ENCODE measurements at regions not wholly inside any gene's neighbourhood (a gene's known extent, or its start where the extent isn't known, plus 50 kb on each side); places are given as distances from the start of the nearest gene placed in this dataset.

GRCh38 chr12:87365423-87365822, 663.8 kb downstream of the C12orf50 start:
- Histone ChIP-seq H3K27ac (ENCODE audit: low read depth in 1 of 2, low read length in 2 of 2) (no peak overlapping the region), H3K9me3 (ENCODE audit: control insufficient read depth in 1 of 2, insufficient read depth in 1 of 2, low read length in 2 of 2) (peaks cover 0 to 14% of the 10 kb centered on the region in 2 experiments), H3K4me1 (ENCODE audit: insufficient read depth, low read length) (no peaks in the 10 kb centered on the region), H3K4me3 (ENCODE audit: low read length) (no peak overlapping the region), H3K27me3 (ENCODE audit: control insufficient read depth in 1 of 2, insufficient read depth in 2 of 2, low read length in 2 of 2) (no peaks in the 10 kb centered on the region), H3K36me3 (ENCODE audit: insufficient read depth, low read length) (no peaks in the 10 kb centered on the region)
- H3K27me3 Mint-ChIP-seq, result no peaks in the 10 kb centered on the region
- ATAC-seq (ENCODE audit: poor library complexity) (no peak), DNase-seq (no peak)
- TF ChIP-seq CTCF (IDR thresholded peaks at IDR 0.05), result no peak
- no peak overlapping the region for H3K4me3 Mint-ChIP-seq
- no peaks in the 10 kb centered on the region for H3K36me3 Mint-ChIP-seq (ENCODE audit: low read depth)
- no peaks in the 10 kb centered on the region for H3K4me1 Mint-ChIP-seq (ENCODE audit: low read depth)
- intact Hi-C loops (cut with DNase I, micrococcal nuclease), result no loop called here
- POLR2A ChIA-PET, result no interaction called here
- H3K9me3 Mint-ChIP-seq, result peaks cover 18% of the 10 kb centered on the region
- no peak overlapping the region for H3K27ac Mint-ChIP-seq
- CTCF ChIA-PET, result no interaction called here

- Histone ChIP-seq H3K27me3 (ENCODE audit: control insufficient read depth in 1 of 2, insufficient read depth in 2 of 2, low read length in 2 of 2) (no peaks in the 10 kb centered on the region), H3K27ac (ENCODE audit: low read depth in 1 of 2, low read length in 2 of 2) (no peak overlapping the region), H3K4me1 (ENCODE audit: insufficient read depth, low read length) (no peaks in the 10 kb centered on the region), H3K9me3 (ENCODE audit: control insufficient read depth in 1 of 2, insufficient read depth in 1 of 2, low read length in 2 of 2) (peaks cover 0 to 14% of the 10 kb centered on the region in 2 experiments), H3K4me3 (ENCODE audit: low read length) (no peak overlapping the region), H3K36me3 (ENCODE audit: insufficient read depth, low read length) (no peaks in the 10 kb centered on the region)
- no peak for ATAC-seq (ENCODE audit: poor library complexity)
- CTCF ChIA-PET, result no interaction called here
- no peak overlapping the region for H3K4me3 Mint-ChIP-seq
- H3K36me3 Mint-ChIP-seq (ENCODE audit: low read depth), result no peaks in the 10 kb centered on the region
- no peak for TF ChIP-seq CTCF (IDR thresholded peaks at IDR 0.05)
- peaks cover 12% of the 10 kb centered on the region for H3K9me3 Mint-ChIP-seq
- H3K27me3 Mint-ChIP-seq, result no peaks in the 10 kb centered on the region
- H3K4me1 Mint-ChIP-seq (ENCODE audit: low read depth), result no peaks in the 10 kb centered on the region
- POLR2A ChIA-PET, result no interaction called here
- no peak for DNase-seq
- intact Hi-C loops (cut with DNase I, micrococcal nuclease), result no loop called here
- H3K27ac Mint-ChIP-seq, result no peak overlapping the region
These were observed 665.6 kb downstream of the C12orf50 start for GRCh38 chr12:87363497-87364084.

GRCh38 chr12:87349681-87350080, 679.5 kb downstream of the C12orf50 start:
- Histone ChIP-seq H3K9me3 (ENCODE audit: control insufficient read depth in 1 of 2, insufficient read depth in 1 of 2, low read length in 2 of 2) (peaks cover 0 to 4% of the 10 kb centered on the region in 2 experiments), H3K27me3 (ENCODE audit: control insufficient read depth in 1 of 2, insufficient read depth in 2 of 2, low read length in 2 of 2) (no peaks in the 10 kb centered on the region), H3K36me3 (ENCODE audit: insufficient read depth, low read length) (no peaks in the 10 kb centered on the region), H3K4me3 (ENCODE audit: low read length) (no peak overlapping the region), H3K27ac (ENCODE audit: low read depth in 1 of 2, low read length in 2 of 2) (no peak overlapping the region), H3K4me1 (ENCODE audit: insufficient read depth, low read length) (no peaks in the 10 kb centered on the region)
- no peak for ATAC-seq (ENCODE audit: poor library complexity)
- intact Hi-C loops (cut with DNase I, micrococcal nuclease), result no loop called here
- H3K36me3 Mint-ChIP-seq (ENCODE audit: low read depth), result no peaks in the 10 kb centered on the region
- no peaks in the 10 kb centered on the region for H3K4me1 Mint-ChIP-seq (ENCODE audit: low read depth)
- DNase-seq, result no peak
- no peak overlapping the region for H3K4me3 Mint-ChIP-seq
- ChIA-PET POLR2A (no interaction called here), CTCF (no interaction called here)
- H3K9me3 Mint-ChIP-seq, result peaks cover 13% of the 10 kb centered on the region
- H3K27me3 Mint-ChIP-seq, result no peaks in the 10 kb centered on the region
- no peak for TF ChIP-seq CTCF (IDR thresholded peaks at IDR 0.05)
- no peak overlapping the region for H3K27ac Mint-ChIP-seq

Data from CD4-positive, alpha-beta T cell (primary cell).